GM19397 (cell line): ENCODE measurements at regions not wholly inside any gene's neighbourhood (a gene's known extent, or its start where the extent isn't known, plus 50 kb on each side); places are given as distances from the start of the nearest gene placed in this dataset.
"Not testable (repeated sequence)": the region's sequence is repeated elsewhere in the genome, so short reads cannot be mapped to it uniquely, and the experiment has no call there.

Source experiments
- ATAC-seq: cut with Tn5 transposase; IDR thresholded peaks from one replicate; pipeline ENCODE4 v1.9.1; 2021; ENCODE audit warnings: mild to moderate bottlenecking, moderate library complexity; ENCODE audit not compliant: unreplicated experiment

DNA sequence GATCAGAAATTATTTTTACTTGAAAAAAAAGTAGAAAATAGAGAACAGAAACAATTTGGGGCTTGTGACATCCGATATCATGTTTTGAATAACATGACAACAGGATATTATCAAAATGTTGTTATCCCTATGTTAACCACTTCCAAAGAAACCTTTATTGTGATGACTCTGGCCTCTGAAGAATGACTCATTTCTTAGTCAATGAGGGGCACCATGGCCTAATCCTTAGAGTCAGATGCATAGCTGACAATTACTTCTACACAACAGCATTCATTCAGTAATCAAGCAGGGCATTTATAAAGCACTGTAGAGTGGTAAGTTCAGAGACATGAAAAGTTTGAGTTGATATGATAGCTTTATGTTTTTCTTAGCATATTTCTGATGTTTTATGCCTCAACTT lies 703.0 kb downstream of the RNF144A start:
- ATAC-seq: no peak

DNA sequence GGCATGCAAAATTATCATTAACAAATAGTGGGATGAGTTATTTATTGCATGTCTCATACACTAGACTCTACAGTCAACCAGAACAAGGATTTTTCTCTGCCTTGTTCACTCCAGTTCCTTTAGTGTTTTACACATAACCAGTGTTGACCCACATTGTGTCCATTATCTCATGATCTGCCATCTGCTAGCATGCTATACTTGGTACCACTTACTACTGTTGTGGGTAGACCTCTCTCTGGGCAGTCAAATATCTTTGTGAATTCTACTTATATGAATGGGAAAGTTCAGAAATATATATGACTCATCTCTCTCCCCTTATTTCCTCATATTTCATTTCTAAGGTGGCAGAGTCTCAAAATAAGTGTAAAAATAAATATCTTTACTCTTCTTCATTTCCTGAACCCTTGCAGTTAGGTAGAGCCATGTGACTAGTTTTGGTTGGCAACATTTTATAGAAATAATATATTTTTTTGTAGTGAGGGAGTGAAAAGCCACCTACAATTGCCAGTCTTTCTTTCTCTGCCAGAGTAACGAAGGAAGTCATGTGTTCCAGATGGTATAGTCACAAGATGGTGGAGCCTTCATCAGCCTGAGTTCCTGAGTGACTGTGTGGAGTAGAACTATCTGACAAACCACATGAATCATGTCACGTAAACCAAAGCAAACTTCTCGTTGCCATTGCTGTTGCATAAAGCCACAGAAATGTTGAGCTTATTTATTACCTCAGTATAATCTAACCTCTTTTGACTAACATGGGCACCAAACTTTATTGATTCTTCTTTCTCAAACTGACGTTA lies 704.0 kb downstream of the RNF144A start:
- no peak for ATAC-seq

DNA sequence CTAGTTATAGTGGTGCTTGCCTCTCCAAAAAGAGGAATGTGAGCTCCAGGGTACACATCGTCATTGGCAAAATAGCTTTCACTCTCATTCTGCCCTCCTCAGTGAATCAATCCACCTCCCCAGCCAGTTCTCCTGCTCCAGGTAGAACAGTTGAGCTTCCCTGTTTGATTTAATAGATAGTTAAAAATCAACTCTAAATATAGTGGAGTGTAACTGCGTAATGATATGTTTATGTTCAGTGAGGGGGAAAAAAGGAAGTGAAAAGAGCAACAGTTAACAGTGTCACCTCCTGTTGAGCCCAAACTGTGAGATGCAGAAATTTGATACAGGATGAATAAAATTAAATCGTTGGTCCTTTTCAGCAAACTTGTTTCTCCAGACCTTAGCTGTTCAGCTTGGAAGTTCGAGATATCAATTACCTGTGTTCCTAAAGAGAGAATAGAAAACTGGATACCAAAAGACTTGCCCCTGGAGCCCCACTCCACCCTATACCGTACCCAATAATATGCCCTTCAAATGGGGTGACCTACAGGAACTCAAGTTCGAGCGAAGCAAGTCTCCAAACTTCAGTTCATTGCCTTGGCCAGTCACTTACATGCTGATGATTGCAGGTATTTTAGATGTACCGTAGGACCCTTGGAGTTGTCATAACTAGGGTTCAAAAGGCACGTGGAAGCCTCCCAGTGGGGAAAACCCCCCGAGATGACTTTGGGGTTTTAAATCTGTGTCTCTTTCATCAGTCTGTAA lies 708.4 kb downstream of the RNF144A start:
- ATAC-seq: no peak

DNA sequence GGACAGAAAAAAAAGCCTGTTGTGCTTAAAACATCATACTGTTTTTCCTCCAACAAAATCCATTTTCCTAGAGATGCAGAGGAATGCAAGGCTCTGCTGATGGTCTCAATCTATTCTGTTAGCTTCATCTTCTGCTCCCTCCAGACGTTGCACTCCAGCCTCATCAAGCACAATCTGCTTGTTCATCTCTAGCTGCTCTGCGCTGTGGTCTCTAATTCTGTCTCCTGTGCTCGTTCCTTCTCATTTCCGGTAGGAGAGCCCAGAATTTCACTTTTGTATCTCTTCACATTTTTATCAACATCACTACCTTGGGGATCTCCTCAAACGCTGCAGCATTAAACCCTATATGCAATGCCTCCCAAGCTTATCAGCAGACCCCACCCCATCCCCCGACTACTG lies 708.9 kb downstream of the RNF144A start:
- ATAC-seq: no peak

DNA sequence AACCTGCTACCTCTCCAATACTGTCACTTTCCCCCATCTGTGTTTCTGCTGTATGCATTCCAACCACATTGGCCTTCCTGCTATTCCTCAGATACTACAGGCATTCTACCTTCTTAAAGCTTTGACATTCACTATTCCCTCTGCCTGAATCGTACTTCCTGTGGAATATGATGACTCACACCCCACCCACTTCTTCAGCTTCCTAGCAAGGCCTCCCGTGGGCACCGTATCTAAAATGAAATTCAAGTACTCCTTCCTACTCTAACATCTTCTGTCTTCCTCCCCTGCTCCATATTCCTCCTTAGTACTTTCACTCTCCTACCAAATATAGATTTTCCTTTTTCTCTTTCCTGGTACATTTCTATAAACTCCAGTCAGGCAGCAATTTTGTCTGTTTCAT lies 710.4 kb downstream of the RNF144A start:
- no peak for ATAC-seq

DNA sequence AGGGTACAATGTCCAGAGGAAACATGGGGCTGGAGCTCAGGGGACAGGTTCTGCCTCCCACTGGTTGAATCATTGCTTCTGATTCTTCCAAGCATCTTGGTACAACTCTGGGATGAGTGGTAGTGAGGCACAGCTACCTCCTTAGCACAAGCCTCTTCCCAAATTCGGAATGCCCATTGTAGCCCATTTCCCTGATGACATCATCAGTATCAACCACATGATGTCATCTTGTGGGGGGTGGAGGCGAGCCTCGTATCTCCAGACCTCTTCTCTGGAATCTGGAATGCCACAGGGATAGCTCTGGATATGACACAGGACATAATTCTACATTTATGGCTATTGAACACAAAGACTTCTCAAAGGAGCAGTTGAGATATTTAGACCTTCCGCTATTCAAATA lies 715.2 kb downstream of the RNF144A start:
- no peak for ATAC-seq

DNA sequence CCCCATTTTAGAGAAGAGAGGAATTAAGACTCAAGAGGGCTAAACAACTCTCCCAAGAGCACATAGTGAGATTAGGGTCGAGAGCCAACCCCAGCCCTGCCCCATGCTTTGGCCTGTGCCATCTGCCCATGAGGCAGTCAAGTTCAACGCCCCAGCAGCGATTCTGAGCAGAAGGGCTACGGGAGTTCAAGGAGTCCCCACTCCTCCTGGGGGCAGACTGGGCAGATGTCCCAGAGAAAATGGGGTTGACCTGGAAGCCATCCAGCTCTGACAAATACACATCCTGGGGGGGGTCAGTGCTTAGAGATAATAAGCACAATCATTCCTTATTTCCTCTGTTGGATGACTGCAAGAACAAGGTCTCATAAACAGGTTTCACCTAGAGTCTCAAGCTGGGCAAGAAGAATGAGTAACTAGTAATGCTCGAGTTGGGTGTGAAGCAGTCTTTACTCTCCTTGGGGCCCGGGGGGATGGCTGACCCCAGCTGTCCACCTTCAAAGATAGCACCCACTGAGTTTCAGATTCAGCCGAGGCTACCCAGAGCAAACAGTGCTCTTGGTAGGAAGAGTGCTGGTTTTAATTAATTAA lies 716.4 kb downstream of the RNF144A start:
- ATAC-seq: no peak

DNA sequence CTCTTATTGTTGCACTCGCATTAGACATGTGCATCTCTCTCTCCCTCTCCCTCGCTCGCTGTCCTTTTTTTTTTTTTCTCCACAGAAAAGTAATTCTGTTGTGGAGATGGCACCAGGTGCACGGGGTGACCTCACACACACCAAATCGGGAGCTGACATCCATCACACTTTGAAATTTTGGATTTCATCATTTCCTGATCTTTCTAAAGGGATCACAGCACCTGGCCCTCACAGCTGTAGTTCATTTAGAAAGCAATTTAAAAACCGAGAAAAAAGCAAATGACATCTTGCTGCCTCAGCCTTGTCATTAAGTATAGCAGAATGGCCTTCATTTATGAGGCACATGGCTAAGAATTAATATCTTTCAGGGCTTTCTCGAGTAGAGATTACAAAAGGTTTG lies 717.2 kb downstream of the RNF144A start:
- ATAC-seq: no peak

DNA sequence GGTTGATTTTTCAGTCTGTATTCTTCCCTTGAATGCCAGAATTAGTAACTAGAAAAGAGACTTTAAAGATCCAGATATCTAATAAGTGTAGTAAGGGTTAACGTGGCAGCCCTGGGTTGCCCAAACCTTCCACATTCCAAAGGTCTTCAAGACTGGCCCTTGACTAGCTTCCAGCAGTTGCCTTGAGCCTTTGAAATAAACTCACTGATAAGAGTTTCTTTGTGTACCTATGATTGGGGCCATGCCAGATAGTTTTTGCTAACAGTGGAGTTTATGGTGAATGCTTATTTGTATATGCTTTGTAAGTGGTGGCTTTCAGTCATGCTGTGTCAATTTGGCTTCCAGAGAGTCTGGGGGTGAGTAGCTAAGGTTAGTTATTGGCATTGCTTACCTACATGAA lies 722.3 kb downstream of the RNF144A start:
- no peak for ATAC-seq

DNA sequence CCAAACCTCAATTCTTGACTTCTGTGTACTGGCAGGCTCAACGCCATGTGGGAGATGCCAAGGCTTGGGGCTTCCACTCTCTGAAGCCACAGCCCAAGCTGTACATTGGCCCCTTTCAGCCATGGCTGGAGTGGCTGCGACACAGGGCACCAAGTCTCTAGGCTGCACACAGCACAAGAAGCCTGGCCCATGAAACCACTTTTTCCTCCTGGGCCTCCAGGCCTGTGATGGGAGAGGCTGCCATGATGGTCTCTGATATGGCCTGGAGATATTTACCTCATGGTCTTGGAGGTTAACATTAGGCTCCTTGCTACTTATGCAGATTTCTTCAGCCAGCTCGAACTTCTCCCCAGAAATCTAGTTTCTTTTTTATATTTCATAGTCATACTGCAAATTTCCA lies 724.1 kb downstream of the RNF144A start:
- not testable (repeated sequence) for ATAC-seq

DNA sequence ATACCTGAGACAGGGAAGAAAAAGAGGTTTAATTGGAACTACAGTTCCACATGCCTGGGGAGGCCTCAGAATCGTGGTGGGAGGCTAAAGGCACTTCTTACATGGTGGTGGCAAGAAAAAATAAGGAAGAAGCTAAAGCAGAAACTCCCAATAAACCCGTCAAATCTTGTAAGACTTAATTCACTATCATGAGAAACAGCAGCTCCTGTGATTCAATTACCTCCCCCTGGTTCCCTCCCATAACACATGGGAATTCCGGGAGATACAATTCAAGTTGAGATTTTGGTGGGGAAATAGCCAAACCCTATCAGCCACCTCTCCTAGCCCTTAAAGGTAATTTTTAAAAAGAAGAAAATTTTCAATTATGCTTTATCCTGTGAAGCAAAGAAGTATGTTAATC lies 728.8 kb downstream of the RNF144A start:
- no peak for ATAC-seq

DNA sequence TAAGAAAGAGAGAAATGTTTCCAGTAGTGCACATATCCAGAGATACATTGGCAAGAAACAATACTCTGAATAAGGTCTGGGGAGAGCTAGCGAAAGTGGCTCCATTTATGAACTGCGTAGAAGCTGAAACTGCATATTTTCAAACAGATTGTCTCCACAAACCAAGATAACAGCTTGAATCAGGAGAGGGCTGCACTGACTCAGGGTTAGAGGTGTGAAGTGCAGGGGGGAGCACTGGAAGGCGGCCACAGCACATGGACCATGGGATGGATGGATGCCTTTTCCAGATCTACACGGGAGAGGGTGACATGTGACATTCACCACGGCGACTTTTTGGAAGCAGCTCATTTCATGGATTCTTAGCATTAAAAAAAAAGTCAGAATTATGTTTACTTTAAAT lies 729.4 kb downstream of the RNF144A start:
- ATAC-seq: no peak

DNA sequence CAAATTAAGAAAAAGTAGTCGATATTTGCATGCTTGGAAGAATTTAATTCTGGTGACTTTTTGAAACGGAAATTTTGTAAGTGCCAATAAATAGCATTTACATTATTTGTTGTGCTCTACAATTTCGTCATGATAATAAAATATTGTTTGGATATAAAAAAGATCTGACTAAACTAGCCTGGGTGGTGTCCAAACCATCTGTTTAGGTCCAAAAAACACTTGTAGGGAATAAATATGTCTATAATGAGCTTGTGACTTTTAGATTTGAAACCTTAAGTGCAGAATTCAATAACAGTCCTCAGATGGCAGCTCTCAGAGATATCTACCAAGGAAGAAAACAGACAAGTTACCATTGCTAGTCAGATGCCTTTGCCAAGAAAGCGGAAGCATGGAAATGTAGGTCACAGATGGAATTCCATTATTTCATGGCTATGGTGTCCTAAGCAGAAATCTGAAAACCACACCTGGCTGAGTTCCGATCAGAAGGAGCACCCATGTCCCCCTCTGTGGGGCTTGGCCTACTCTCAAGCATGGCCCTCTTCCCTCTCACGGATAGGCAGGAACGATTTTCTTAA lies 731.1 kb downstream of the RNF144A start:
- no peak for ATAC-seq

DNA sequence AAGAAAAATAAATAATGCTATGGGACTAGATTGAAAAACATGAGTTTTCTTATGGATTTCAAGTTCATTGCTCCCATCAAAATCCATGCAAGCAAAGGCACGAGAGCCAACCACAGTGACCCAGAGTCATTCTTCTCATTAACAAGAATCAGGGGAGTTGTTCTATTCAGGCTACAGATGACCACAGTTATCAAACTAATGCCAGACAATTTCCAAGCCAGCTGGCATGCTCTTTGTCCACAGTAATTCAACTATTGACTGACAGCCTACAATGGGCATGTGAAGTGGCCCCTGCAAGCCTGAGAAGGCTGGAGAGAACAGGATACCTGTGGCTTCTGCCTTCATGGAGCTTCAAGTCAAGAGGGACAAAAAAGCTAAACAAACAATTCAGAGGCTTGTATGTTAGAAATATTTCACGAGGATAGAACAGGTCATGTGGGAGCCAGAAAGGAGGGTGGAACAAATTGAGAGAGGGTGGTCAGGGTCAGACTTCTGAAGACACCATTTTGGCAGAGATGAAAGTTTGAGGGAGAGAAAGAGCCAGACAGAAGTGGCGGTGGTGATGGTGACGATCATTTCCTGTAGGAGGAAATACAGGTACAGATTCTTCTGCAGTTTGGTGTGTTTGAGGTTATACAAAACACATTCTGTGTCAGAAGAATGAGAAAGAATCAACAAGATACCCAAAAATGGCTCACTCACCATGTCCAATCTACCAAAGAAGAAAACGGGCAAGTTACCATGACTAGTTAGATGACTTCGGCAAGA lies 732.4 kb downstream of the RNF144A start:
- no peak for ATAC-seq

DNA sequence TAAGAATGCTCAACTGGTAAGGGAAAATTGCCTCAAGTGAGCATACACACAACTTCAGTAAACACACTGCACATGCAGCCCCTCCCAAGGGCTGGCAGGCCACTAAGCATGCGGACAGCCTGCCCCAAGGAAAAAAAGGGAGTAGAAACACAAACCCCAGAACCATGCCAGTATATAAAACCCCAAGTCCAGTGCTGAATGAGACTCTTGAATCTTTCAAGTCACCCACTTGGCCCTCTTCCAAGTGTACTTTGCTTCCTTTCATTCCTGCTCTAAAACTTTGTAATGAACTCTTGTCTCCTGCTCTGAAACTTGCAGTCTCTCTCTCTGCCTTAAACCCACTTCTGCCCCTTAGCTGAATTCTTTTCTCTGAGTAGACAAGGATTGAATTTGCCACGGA lies 736.4 kb downstream of the RNF144A start:
- no peak for ATAC-seq

DNA sequence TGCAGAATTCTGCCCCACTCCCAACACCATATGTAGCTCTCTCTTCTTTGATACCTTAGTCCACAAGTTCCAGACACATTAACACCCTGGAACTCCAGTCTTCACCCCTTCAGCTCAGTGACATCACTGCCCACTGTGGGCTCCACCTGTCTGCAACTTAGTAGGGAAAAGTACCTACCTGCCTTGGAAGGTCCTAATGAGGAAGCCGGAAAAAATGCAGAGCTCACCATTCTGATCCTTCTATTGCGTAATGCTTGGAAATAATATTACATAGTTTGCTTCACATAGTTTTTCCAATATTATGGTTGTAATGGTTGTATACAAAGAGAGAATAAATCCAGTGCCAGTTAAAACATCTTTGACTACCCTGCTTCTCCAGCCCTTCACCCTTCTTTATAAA lies 738.4 kb downstream of the RNF144A start:
- no peak for ATAC-seq

DNA sequence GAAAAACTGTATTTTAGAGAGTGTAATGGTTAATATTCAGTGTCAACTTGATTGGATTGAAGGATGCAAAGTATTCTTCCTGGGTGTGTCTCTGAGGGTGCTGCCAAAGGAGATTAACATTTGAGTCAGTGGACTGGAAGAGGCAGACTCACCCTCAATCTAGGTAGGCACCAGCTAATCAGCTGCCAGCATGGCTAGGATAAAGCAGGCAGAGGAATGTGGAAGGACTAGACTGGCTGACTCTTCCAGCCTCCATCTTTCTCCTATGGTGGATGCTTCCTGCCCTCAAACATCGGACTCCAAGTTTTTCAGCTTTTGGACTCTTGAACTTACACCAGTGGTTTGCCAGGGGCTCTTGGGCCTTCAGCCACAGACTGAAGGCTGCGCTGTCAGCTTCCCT lies 740.3 kb downstream of the RNF144A start:
- ATAC-seq: not testable (repeated sequence)

DNA sequence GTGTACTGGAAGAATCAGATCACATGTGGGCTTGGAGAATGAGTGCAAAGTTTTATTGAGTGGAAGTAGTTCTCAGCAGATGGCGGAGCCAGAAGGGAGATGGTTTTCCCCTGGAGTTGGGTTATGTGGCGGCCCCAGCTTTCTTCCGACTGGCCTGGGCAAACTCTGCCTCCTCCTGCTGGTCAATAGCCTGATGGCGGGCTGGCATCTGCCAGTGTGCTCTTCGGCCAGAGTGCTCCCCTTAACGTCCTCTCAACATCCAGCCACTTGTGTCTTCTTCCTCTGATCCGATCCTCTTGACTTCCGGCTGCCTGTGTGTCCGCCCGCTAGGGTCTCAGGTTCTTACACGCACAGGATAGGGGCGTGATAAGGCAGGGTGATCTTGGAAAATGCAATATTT lies 741.3 kb downstream of the RNF144A start:
- no peak for ATAC-seq

DNA sequence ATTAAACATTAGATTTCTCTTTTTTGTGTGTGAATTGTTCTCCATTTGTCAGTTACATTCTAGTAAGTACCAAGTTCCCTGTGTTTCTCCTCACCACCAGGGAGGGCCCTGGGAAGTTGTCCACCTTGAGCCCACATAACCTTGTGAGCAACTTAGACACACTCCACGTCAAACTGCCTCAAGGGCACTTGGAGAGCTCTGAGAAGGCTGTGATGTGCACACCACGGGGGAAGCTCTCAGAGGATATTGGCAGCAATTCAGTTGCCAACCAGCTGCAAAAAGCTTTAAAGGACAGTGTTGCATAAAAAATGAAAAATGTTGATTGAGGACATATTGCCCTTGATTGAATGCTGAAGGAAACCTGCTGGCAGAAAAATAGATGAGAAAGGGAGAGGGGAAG lies 743.6 kb downstream of the RNF144A start:
- no peak for ATAC-seq

DNA sequence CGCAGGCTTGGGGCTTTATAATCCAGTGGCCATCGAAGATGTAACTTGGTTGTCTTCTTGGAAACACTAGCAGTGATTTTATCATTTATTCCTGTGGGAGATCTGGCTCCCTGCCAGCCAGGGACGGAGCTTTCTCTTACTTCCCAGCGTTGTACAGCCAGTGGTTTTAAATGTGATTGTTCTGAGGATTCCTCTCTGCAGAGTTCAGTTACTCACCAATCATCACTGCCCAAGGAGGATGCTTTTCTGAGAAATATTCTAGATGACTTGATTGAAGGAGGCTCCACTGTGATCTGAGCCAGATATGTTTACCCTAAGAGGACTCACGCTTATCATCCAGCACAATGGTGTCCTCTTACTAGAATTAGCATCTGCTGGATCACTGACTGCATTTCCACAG lies 744.3 kb downstream of the RNF144A start:
- no peak for ATAC-seq

DNA sequence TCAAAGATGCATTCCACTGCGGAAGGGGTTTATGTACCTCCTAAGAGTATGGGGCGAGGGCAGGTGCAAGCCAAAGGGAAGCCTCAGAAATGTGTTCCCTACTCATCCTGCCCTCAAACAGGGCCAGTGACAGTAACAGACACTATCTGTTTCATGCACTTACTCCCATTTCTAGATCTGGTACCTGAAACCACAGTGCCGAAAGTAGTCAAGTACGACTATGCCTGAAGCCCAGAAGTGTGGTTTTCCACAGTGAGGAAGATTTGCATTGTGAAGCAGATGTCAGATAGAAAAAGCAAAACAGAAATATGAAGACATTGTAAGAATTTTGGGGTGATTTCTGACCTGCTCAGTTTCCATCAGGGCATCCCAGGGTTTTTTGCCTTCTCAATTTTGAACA lies 748.7 kb downstream of the RNF144A start:
- no peak for ATAC-seq
